HuH-7.5 (cell line): ENCODE measurements at regions not wholly inside any gene's neighbourhood (a gene's known extent, or its start where the extent isn't known, plus 50 kb on each side); places are given as distances from the start of the nearest gene placed in this dataset.
"Not testable (repeated sequence)": the region's sequence is repeated elsewhere in the genome, so short reads cannot be mapped to it uniquely, and the experiment has no call there.

ENCODE experiments used
- DNase-seq: peaks from one replicate; pipeline ENCODE4 v3.0.0; 2011; ENCODE audit warnings: low spot score

- no peak for DNase-seq
These were observed 1168.7 kb upstream of the CELF2 start for GRCh38 chr10:9848981-9849380.

DNA sequence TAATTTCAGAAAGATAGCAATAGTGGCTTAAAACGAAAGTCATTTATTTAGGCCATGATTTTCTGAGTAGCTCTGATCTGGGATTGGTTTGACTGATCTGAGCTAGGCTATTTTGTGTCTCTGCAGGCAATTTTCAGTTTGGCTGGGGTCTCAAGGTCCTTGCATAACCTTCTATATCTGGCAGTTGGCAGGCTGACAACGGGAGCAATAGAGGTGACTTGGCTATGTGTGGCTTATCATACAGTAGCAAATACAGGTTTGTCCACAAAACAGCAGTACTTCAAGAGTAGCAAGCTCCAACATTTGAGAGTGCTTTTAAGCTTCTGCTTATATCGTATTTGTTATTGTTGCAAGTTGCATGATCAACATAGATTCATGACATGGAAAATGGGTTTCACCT lies 1167.3 kb upstream of the CELF2 start:
- DNase-seq: no peak

- DNase-seq: no peak
These were observed 1165.9 kb upstream of the CELF2 start for GRCh38 chr10:9851808-9852207.

DNA sequence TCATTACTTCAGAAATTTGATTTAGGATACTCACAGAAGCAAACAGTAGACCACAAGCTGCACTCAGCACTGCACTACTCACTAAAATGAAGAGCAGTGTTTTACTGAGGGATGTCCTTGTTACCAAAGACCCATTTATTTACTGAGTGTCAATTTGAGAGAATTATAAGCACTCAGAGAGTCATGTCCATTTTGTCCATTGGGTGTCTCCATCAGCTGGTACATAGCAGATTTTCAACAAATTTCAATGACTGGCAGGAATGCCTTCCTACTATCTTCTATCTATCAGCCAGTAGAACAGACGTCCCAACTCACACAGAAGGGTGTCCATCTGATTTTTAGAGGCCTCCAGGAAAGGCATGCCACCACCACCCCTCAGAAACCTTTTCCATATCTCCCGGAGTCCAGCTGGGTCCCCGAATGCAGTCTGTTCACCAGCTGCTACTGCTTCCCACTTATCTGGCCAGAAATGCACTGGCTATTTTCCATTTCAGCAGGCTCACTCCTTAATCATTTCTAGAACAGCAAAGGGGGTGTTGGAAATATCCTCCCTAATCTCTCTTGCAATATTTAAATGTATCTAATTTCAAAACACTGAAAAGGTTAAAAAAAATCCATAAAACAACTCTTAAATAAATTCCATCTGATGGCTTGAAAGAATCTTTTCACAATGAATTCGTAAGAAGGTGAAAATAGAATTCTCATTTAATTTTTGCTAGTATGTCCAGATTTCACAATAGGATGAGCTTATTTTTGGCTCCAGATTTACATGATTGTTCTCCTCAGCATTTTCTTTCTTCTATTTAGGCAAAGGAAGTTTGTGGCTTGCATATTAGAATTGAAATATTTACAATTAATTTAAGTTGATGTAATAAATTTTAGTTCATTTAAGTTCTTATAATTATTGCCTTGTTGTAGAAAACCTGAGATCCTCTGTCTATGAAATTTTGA lies 1164.0 kb upstream of the CELF2 start:
- DNase-seq: no peak

DNA sequence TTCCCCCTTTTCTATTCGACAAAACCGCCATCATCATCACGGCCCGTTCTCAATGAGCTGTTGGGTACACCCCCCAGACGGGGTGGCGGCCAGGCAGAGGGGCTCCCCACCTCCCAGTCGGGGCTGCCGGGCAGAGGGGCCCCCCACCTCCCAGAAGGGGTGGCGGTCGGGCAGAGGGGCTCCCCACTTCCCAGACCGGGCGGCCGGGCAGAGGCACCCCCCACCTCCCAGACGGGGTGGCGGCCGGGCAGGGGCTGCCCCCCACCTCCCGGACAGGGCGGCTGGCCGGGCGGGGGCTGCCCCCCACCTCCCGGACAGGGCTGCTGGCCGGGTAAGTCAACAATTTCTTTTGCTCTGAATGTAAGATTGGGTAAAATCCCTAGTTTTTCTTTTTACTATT lies 1162.2 kb upstream of the CELF2 start:
- not testable (repeated sequence) for DNase-seq

DNA sequence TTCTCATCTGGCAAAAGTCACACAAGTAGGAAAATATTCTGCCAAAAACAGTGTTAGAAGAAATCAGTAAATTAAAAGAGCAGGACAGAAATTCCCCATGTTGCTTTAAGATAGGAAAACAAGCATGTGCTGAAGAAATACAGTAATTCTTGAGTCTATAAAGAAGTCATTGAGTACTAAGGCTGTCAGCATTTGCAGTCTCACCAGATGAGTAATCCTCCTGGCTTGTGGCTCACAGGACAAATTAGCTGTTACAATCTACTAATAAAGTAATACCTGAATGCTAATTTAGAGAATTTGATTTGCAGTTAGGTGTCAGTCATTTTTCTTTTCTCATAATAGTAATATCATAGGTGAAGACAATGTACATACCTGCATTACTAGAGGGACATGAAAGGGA lies 1158.9 kb upstream of the CELF2 start:
- DNase-seq: no peak

- no peak for DNase-seq
These were observed 1157.6 kb upstream of the CELF2 start for GRCh38 chr10:9860045-9860444.

DNA sequence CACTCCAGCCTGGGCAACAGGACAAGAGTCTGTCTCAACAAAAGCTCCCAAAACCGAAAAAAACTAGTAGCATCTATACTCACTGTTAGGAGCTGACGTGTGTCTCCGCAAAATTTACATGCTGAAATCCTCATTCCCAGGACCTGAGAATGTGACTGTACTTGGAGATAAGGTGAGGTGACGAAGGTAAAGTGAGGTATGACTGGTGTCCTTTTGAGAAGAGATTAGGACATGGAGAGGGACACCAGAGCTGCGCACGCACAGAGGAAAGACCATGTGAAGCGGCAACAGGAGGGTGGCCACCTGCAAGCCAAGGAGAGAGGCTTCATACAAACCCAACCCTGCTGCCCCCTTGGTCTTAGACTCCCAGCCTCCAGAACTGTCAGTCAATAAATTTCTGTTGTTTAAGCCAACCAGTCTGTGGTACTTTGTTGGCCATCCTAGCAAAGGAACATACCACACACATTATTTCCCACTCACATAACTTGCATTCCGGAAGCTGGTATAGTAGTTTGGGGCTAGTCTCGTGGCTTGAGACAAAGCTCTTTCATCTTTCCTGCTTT lies 1154.0 kb upstream of the CELF2 start:
- no peak for DNase-seq

- DNase-seq: no peak
These were observed 1149.2 kb upstream of the CELF2 start for GRCh38 chr10:9868499-9868898.

- no peak for DNase-seq
These were observed 1148.5 kb upstream of the CELF2 start for GRCh38 chr10:9869205-9869604.

DNA sequence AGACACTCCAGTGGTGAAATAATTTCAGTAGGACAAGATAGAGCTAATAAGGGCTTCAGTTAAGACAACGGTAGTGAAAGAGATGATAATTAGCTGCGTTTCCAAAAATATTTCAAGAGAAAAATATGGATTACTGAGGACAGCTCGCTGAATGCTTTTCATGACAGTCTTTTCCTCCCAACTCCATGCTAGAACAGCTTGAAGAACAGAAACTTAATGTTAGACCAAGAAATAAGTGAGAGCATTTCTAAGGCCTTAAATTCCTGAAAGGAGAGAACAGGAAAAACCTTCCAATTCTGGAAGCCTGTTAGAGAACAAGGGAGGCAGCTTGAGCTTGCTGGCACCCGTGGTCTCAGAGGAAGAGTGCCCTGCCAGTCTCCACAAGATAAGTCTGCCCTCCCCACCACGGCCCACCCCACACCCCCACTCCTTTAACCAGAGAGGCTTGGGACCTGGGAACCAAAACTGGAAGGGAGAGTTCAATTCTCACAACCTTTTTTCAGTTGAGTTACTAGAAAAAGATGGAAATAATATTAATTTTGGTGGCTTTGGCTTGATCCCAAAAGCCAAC lies 1148.0 kb upstream of the CELF2 start:
- no peak for DNase-seq

GRCh38 chr10:9875353-9875752 lies 1142.3 kb upstream of the CELF2 start:
- no peak for DNase-seq

GRCh38 chr10:9877978-9878377 lies 1139.7 kb upstream of the CELF2 start:
- DNase-seq: no peak

- DNase-seq: no peak
These were observed 1139.3 kb upstream of the CELF2 start for GRCh38 chr10:9878383-9878782.

DNA sequence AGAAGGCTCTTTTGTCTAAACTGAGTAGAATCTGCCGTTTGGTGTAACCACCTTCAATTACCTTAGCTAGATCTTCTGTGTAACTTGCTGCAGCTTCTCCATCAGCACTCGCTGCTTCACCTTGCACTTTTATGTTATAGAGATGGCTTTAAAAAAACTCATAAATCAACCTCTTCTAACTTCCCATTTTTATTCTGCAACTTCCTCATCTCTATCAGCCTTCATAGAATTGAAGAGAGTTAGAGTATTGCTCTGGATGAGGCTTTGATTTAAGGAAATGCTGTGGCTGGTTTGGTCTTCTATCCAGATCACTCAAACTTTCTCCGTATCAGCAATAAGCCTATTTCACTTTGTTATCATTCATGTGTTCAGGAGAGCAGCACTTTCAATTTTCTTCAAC lies 1131.9 kb upstream of the CELF2 start:
- no peak for DNase-seq

- DNase-seq: no peak
These were observed 1130.9 kb upstream of the CELF2 start for GRCh38 chr10:9886772-9887171.

DNA sequence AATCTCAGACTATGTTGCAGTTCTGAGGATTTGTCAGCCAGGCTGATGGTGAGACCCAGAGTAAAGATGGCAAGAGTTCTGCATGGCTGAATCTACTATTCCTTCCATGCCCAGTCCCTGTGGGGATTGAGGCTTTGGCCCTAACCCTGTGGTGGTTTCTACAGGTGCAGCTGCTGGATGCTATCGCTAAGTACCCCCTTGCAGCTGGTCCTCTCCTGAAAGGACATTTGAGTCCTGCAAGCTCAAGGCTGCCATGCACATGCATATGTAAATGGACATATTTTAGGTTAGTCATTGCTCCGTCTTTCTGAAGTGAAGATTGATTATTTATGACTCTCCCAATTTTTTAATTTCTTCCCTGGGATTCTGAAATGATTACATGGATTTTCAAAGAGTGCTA lies 1122.2 kb upstream of the CELF2 start:
- no peak for DNase-seq

- DNase-seq: no peak
These were observed 1121.7 kb upstream of the CELF2 start for GRCh38 chr10:9895981-9896380.

- no peak for DNase-seq
These were observed 1118.9 kb upstream of the CELF2 start for GRCh38 chr10:9898633-9899395.

GRCh38 chr10:9900751-9901150 lies 1116.9 kb upstream of the CELF2 start:
- no peak for DNase-seq

- no peak for DNase-seq
These were observed 1115.7 kb upstream of the CELF2 start for GRCh38 chr10:9901971-9902370.

GRCh38 chr10:9910446-9910845 lies 1107.2 kb upstream of the CELF2 start:
- DNase-seq: no peak

DNA sequence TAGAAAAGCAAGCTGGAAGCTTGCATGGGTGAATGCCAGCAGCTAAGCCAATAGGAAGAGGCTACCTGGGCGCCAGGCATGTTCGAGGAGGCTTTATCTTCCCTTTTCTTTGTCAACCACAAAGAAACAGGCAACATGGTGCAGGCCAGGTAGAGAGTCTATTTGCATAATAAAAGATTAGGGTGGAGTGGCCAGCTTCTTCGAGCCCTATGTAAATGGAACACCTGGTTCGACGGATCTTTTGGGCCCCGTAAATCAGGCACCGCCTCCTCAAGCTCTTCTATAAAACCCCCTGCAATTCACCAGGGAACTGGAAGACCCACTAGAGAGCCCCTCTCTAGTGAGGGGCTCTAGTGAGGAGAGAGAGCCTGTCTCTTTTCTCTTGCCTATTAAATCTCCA lies 1106.2 kb upstream of the CELF2 start:
- no peak for DNase-seq
